Skeletal muscle cell (primary cell): ENCODE measurements at regions not wholly inside any gene's neighbourhood (a gene's known extent, or its start where the extent isn't known, plus 50 kb on each side); places are given as distances from the start of the nearest gene placed in this dataset.

Experiments used
- DNase-seq: peaks from one replicate; pipeline ENCODE4 v3.0.0-alpha.2; 2010; ENCODE audit warnings: low read depth
- H3K4me3 ChIP-seq: 2 replicates; pipeline ENCODE4 v1.5.1; 2011; ENCODE audit warnings: low read depth, mild to moderate bottlenecking, control low read depth, low read length, moderate library complexity

DNA sequence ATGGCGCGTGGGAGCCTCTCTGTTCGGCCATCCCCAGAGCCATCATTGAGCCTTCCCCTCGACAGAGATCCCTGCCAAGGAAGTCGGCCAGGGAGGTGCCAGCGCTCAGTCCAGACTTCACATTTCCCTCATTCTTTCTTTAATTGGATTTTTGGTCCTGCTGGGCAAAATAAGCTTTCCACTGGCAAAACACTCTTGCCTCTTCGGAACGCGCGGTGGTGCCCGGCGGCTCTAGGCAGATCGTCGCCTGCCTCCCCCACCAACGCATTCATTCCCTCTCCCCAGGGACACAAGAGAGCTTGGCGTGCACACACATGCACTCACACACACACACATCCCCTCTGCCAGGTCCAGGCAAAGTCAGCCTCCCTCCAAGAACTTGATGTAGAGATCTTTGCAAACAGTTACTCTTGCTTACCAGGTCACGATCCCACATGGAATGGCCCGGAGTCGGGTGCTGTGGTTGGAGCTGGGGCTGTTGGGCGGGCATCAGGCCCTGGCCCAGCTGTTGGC is 257.1 kb downstream of the BCOR start:
- DNase-seq, result no peak
- no peak overlapping the region for H3K4me3 ChIP-seq

DNA sequence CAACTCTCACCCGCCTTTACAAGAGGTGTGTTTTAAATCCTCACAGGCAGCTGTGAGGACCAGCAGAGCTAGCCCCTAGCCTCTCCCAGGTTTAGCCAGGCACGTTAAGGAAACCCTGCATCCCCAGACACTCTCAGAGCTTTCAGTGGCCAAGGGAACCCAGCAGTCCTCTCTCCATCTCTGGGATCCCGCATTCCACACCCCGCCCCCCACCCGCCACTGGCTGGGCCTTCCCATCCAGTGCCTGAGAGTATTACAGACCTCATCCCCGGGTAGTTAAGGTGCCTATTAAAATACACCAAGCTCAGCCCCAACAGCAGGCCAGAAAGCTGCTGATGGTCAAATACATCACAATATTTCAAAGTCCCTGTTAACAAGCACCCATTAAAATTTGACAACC is 256.2 kb downstream of the BCOR start:
- DNase-seq, result no peak
- no peak overlapping the region for H3K4me3 ChIP-seq

DNA sequence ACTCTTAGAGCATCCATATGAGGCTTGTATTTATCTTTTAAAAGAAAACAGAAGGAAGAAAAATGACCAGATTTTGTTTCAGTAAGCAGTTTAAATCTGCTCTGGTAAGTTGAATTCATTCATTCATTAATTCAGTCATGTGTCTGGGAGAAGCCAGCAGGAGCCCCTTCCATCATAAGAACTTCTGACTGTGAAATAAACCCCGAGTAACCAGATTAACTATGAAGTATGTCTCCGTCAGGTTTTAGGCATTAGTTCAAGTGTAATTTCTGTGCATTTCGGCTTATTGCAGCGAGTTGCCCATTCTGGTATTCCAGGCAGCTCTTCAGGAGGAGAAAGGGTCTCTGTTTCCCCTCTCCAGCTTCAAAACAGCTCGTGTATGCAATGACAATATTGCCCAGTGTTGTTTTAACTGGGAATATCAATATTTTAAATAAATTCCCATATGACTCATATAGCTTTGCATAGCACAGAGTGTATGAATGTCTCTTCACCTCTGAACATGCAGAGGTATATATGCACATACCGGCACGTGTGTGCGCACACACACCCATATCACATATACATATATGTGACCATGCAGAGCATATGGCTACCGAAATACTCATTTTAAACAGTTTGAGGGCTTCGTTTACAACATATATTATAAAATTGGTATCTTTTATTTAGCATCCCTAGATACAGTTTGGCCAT is 255.3 kb downstream of the BCOR start:
- no peak overlapping the region for H3K4me3 ChIP-seq
- DNase-seq, result no peak

DNA sequence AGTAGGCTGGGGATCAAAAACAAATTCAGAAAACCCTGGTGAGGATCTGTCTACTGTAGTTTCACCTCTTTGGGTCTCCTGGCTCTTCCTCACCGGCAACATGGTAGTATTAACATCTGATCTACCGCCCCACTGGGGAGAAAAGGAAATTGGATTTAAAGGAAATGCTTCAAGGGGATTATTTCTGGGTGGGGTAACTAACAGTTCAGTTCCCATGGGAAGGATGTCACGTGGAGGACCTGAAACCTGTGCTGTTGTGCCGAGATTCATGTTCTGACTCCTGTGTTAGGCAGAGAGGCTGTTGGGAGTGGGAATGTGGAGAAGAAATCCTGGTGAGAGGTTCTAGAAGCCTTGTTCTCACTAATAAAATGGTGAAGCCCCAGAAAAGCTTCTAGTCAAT is 254.4 kb downstream of the BCOR start:
- DNase-seq, result no peak
- no peak overlapping the region for H3K4me3 ChIP-seq

DNA sequence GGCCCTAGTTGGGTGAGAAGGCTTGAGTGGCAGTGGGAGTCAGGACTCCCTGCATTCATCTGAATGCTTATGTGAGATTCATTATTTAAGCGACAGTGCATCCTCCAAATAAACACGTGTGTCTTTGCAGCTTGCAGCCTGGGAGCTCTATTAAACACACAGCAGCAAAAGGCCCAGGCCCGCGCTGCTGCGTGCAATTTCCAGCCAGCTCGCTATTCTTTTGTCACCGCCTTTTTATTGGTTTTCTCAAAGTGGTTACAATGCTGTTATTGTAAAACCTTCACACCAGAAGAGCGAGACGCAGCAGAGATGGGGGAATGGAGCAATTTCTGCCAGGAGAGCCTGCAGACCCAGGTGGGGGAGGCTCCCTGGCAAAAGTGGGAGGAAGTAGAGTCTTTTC is 252.5 kb downstream of the BCOR start:
- no peak for DNase-seq

DNA sequence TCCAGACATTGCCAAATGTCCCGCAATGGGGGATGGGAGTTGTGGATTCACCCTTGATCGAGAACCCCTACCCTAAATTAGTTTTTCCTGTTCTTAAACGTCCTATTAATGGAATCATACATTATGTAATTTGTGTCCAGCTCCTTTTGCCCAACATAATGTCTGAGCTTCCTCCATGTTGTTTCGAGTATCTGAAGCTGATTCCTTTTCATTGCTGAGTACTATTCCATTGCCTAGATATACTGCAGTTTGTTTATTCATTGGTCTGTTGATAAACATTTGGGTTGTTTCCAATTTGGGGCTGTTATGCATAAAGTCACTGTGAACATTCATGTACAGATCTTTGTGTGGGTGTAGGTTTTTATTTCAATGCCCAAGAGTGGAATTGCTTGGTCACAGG is 251.3 kb downstream of the BCOR start:
- H3K4me3 ChIP-seq, result no peak overlapping the region
- no peak for DNase-seq

More for the DNA sequence above, 252.5 kb downstream of the BCOR start:
- H3K4me3 ChIP-seq, result no peak overlapping the region

DNA sequence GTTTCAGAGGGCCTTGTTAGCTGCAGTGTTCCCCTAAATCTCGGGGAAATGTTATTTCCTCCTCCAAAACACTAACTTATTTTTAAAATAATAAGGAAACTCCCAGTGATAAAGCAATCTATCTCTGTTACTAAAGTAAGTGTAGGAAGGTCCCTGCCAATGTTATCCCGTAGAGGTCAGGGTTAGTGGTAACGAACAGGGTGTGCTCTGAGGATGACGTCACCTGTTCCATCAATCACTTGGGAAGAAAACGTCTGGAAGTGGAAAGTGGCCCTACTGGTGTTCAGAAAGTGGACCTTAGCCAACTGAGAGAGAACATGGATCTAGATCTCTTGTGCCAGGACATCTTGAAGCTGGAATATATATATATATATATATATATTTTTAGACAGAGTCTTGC is 249.5 kb downstream of the BCOR start:
- H3K4me3 ChIP-seq, result no peak overlapping the region
- DNase-seq, result peak; percentile 45

DNA sequence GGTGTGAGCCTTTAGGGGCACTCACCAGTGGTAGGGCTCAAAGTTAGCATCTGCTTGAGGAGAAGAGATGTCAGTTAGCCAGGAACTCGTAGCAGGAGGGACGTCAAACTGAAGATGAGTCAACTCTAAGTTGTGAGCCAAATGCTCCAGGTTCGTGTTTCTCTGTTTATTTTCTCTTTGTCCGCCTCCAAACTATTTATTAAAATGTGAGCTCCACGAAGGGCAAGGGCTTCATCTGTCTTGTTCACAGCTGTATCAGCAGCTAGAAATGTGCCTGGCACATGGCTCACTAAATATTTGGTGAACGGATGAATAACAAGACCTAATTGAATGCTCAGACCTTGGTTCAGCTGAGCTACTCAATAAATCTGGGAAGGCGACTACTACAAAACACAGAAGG is 248.9 kb downstream of the BCOR start:
- DNase-seq, result peak; percentile 67
- no peak overlapping the region for H3K4me3 ChIP-seq

DNA sequence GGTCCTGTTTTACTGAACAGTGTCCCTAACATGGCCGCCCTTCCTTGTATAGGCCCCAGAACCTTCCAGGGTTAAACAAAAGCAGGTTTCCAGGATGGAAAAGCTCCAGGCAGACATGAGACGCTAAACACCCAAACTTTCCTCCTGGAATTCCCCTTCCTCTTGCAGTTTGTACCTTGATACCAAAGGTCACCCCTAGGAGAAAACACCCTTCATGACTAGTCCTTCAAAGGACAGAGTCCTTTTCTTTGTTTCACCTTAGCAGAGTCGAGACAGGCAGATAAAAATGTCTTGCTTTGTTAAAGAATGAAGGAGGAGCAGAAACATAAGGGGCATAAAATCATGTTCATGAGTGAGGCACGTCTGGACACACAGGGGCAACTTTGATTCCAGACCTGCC is 247.5 kb downstream of the BCOR start:
- no peak for DNase-seq
- H3K4me3 ChIP-seq, result no peak overlapping the region

DNA sequence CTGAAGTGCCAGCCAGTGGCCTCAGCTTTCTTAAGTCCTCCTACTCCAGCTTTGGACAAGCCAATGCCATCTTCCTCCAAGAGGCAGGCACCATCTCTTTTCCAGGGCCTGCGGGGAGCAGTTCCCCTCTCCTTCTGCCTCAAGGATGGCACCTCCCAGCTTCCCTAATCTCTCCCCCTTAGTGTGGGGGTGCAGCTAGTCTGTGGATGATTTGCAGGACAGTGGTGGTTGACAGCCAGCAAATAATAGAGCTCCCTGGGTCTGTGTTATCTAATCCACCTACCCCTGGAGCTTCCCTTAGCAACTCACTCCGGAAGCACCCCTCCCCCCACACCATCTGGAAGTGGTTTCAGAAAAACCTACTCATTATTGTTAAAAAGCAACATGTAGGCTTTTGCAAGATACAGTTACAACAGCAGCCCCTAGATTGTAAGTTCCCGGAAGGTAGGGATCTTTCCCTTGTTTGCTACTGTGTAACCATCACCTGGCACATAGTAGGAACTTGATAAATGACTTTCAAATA is 247.1 kb downstream of the BCOR start:
- no peak for DNase-seq
- no peak overlapping the region for H3K4me3 ChIP-seq

DNA sequence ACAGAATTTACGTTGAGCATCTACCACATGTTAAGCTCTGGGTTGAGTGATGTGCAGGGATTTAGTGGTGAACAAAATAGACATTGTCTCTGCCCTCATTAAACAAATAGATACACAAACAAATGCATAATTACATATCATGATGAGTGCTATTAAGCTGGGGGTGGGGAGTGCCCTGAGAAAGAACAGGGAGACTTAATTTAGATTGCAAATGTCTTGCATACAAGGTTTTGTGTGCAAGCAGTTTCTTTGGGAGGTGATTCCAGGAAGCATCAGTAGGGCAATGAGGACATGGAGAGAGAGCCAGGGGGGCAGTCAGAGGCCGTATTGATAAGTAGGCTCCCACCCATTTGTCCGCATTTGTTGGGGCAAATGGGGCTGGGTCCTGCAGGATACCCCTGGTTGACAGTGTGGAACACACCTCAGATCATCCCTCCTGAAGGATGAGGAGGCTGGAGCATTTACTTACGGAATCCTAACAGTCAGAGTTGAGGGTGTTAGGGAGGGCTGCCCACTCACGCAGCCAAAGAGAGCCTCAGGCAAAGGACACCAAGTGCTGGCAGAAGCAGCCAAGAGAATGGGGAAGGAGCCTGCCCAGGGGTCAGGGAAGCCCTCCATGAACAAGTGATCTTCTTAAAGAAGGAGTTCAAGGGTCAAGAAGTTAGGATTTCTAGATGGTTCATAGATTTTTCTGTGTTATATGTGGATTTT is 245.9 kb downstream of the BCOR start:
- no peak for DNase-seq
- no peak overlapping the region for H3K4me3 ChIP-seq

DNA sequence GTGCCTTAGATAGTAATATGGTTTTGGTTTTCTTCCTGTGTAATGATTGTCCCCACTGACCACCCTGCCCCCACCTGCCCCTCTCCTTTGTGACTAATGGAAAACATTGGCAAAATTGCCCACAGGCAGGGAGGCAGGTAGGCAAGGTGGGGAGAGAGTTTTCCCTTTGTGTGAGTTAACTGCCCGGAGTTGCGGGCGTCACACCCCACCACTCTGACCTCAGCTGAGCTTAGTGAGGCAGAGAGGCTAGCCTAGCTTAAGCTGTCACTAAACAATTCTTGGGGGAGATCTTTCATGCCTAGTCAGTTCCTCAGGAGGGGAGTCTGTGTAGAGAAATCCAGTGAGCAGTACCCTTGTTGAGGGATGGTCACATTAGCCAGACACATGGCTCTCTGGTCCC is 245.3 kb downstream of the BCOR start:
- no peak for DNase-seq
- H3K4me3 ChIP-seq, result no peak overlapping the region

DNA sequence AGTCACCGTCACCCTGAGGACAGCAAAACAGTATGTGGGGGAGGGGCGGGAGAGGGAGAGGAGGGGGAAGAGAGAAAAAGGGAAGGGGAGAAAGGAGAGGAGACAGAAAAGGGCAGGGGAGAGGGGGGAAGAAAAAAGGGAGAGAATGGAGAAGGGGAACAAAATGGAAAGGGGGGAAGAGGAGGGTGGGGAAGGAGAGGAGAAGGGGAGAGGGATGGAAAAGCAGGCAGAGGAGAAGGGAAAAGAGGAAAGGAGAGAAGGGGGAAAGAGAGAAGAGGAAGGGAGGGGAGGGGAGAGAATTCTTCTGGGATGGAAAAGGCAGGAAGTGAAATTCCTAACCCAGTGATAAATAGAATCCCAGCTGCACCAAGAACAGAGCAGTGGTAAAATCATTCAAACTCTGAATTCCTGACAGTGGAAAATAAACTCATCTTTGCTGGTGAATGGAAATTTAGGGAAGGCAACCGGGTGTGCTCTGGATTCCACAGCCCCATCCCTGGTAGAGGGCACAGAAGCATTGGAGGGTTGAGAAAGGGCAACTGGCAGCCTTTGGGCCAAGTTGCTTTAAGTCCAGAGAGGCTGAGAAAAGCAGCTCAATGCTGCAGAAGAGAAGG is 244.2 kb downstream of the BCOR start:
- no peak for DNase-seq
- no peak overlapping the region for H3K4me3 ChIP-seq

DNA sequence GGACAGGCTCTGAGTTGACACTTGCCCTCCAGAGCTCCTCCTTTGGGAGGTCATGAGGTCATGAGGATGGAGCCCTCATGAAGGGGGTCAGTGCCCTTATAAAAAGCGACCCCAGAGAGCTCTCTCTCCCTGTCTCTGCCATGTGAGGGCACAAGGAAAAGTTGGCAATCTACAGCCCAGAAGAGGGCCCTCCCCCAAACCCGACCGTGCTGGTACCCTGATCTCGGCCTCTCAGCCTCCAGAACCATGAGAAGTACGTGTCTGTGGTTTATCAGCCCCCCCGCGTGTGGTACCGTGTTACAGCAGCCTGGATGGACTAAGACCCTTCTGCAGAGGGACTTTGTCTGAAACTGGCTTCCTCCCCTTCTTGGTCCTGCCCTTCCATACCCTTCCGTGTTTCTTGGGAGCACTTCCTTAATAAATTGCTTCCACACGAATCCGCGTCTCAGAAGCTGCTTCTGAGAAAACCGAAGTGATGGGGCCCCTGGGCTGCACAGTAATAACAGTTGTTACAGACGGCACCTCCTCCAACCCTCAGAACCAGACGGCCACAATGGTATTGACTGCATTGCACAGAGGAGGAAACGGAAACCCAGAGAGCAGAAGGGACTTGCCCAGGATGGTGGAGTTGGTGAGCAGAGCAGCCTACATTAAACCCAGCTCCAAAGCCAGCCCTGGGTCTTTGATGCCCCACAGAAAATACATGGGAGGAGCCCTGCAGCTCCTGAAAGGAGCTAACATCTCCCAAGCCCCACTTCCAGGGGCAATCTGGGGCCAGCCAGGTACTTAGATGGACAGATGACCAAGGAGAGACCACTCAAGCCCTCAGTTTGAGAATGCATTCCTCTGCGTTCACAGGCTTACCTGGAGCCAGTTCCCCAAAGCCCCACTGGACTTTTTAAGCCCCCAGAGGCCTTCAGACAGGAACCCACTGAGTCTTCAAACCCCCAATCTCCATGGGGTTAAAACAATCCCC is 242.7 kb downstream of the BCOR start:
- DNase-seq, result no peak
- no peak overlapping the region for H3K4me3 ChIP-seq

DNA sequence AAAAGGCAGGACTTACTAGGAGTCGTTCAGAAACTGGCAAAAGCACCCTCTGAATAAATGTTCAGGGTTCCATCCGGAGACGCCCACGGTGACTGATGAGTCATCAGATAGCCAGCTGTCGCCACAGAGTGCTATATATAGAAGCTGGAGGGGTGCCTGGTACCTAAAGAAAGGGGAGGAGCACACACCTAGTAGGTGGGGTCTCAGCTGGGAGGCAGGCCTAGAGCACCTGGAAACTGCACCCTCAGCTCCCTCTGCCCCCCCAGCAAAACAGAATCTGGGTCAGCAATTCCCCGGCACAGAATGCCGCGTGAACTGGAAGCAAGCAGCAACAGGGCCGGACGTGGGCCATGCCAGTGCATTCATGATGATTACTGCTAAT is 242.0 kb downstream of the BCOR start:
- no peak overlapping the region for H3K4me3 ChIP-seq
- no peak for DNase-seq

DNA sequence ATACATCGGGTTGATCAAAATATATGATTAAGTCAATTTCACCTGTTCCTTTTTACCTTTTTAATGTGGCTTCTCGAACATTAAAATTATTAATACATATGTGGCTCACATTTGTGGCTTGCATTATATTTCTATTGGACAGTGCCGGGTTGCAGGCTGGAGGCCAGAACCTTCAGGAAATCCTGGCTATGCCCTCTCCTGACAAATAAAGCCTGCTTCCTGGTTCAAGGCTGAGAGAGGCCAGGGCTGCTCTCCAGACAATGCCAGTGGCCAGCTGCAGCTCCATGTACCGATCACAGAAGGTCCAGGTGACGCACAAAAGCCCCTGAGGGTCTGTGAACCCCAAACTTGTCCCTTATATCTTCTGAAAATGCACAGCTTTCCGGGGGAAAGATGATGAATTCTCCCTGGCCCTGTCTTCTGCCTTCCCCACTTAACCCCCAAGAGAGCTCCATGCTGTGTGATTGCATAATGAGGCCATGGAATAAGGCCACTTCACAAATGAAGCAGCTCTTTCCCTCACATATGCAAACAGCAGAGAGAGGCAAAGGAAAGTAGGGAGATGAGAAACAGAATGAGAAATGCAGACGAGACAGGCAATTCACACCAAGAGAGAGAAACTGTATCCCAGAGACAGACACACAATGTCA is 241.2 kb downstream of the BCOR start:
- H3K4me3 ChIP-seq, result no peak overlapping the region
- DNase-seq, result no peak

DNA sequence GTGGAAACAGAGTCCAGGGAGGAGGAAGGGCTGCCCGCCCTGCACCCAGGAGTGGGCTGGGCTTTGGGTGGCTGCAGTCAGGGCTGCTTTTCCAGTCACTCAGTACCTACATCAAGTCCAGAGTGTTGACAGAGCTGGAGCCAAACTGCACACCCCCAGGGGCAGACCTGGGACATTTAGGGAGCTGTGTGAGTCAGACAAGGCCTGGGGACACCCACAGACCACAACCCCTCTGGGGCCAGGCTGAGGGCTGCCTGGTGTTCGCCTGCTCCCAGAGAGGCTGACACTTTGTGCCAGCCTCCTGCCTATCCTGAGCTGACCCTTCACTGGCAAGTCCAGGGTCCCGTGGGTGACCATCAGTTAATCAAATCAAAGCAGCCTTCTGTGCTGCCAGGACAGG is 240.0 kb downstream of the BCOR start:
- no peak for DNase-seq
- H3K4me3 ChIP-seq, result no peak overlapping the region

DNA sequence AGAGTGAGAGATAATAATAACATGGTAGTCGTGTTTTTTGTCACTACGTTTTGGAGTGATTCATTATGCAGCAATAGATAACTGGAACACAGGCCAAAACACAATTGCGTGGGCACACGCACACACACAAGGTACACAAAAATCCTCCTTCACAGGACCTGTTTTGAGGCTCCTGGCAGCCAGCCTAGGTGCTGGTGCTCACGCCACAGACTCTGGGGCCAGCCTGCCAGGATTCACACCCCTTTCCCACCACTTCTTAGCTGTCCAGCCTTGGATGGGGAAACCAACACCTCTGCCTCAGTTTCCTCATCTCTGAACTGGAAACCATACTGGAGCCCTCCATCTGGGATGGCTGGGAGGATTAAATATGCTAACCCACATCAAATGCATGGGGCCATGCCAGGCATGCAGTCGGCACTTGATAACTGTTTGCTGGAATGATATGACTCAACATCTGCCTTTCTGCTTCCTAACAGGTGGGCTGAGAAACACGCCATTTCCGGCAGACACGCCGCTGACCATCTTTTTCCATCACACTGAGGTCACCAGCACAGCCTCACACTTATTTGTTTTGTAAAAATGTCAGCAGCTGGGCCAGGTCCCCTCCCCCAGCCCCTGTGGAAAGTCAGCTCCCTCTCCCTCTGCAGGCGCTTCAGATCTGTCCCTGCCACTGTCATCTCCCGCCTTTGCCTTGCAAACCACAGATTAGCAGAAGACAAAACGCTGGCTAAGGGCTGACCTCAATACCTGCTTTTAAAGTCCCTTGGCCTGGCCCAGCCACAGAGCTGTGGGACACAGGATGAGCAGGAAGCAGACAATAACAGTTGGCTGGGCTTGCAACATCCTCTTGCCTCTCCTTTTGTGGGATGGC is 237.5 kb downstream of the BCOR start:
- no peak overlapping the region for H3K4me3 ChIP-seq
- DNase-seq, result no peak
